H9 (cell line): ENCODE measurements at regions not wholly inside any gene's neighbourhood (a gene's known extent, or its start where the extent isn't known, plus 50 kb on each side); places are given as distances from the start of the nearest gene placed in this dataset.

Experiments used
- DNase-seq: peaks from one replicate; pipeline ENCODE4 v3.0.0-alpha.2; 2017
- H2AFZ ChIP-seq: one replicate; pipeline ENCODE4 v1.6.1; 2013; ENCODE audit warnings: mild to moderate bottlenecking, low read length, control low read depth, moderate library complexity
- H2AK5ac ChIP-seq: 2 replicates; pipeline ENCODE4 v1.6.1; 2013; ENCODE audit warnings: low read length, control low read depth, mixed read lengths; ENCODE audit not compliant: insufficient read length
- H2BK120ac ChIP-seq: one replicate; pipeline ENCODE4 v1.6.1; 2013; ENCODE audit warnings: low read depth, mild to moderate bottlenecking, low read length, control low read depth, inconsistent platforms; ENCODE audit not compliant: poor library complexity, severe bottlenecking
- H2BK12ac ChIP-seq: 2 replicates; pipeline ENCODE4 v1.6.1; 2013; ENCODE audit warnings: low read length, control low read depth, mixed read lengths, low read depth; ENCODE audit not compliant: insufficient read length
- H2BK15ac ChIP-seq: 2 replicates; pipeline ENCODE4 v1.6.1; 2013; ENCODE audit warnings: low read depth, low read length, control low read depth
- H2BK20ac ChIP-seq: one replicate; pipeline ENCODE4 v1.6.1; 2013; ENCODE audit warnings: low read depth, mild to moderate bottlenecking, low read length, control low read depth, inconsistent platforms; ENCODE audit not compliant: poor library complexity, severe bottlenecking
- H2BK5ac ChIP-seq: 2 replicates; pipeline ENCODE4 v1.6.1; 2013; ENCODE audit warnings: low read length, control low read depth, mixed read lengths; ENCODE audit not compliant: insufficient read length
- H3K14ac ChIP-seq: 2 replicates; pipeline ENCODE4 v1.6.1; 2013; ENCODE audit warnings: low read length, control low read depth; ENCODE audit not compliant: insufficient read depth
- H3K18ac ChIP-seq: 2 replicates; pipeline ENCODE4 v1.6.1; 2013; ENCODE audit warnings: low read depth, mild to moderate bottlenecking, mixed read lengths, low read length, control low read depth; ENCODE audit not compliant: insufficient read length
- H3K23ac ChIP-seq: 2 replicates; pipeline ENCODE4 v1.6.1; 2013; ENCODE audit warnings: low read length, control low read depth, mixed read lengths, low read depth; ENCODE audit not compliant: insufficient read length
- H3K23me2 ChIP-seq: 2 replicates; pipeline ENCODE4 v1.6.1; 2013; ENCODE audit warnings: low read depth, mild to moderate bottlenecking, mixed read lengths, low read length, control low read depth; ENCODE audit not compliant: insufficient read length, poor library complexity, severe bottlenecking
- H3K27ac ChIP-seq: 2 replicates; pipeline ENCODE4 v1.5.1; 2013; ENCODE audit warnings: low read length, control low read depth, mixed read lengths, low read depth; ENCODE audit not compliant: insufficient read length
- H3K27me3 ChIP-seq: 2 replicates; pipeline ENCODE4 v1.6.1; 2013; ENCODE audit warnings: low read length, control low read depth, inconsistent platforms; ENCODE audit not compliant: insufficient read depth
- H3K4ac ChIP-seq: 2 replicates; pipeline ENCODE4 v1.6.1; 2013; ENCODE audit warnings: low read depth, mild to moderate bottlenecking, control low read depth, inconsistent platforms, low read length, moderate library complexity
- H3K4me1 ChIP-seq: 2 replicates; pipeline ENCODE4 v1.6.1; 2013; ENCODE audit warnings: low read length, control low read depth, inconsistent platforms; ENCODE audit not compliant: insufficient read depth
- H3K4me2 ChIP-seq: 2 replicates; pipeline ENCODE4 v1.6.1; 2013; ENCODE audit warnings: low read length, control low read depth, mixed read lengths; ENCODE audit not compliant: insufficient read length, insufficient read depth
- H3K56ac ChIP-seq: 2 replicates; pipeline ENCODE4 v1.6.1; 2013; ENCODE audit warnings: low read depth, mild to moderate bottlenecking, mixed read lengths, low read length, control low read depth; ENCODE audit not compliant: insufficient read length
- H3K79me1 ChIP-seq: 2 replicates; pipeline ENCODE4 v1.6.1; 2013; ENCODE audit warnings: low read depth, mild to moderate bottlenecking, moderate library complexity, low read length, control low read depth, inconsistent platforms; ENCODE audit not compliant: insufficient read depth, poor library complexity, severe bottlenecking
- H3K79me2 ChIP-seq: 2 replicates; pipeline ENCODE4 v1.6.1; 2013; ENCODE audit warnings: low read length, control low read depth, inconsistent platforms; ENCODE audit not compliant: insufficient read depth
- H3K9ac ChIP-seq: 2 replicates; pipeline ENCODE4 v1.6.1; 2013; ENCODE audit warnings: low read length, control low read depth, mixed read lengths; ENCODE audit not compliant: insufficient read length; ENCODE audit errors: extremely low read depth
- H3K9me3 ChIP-seq: one replicate; pipeline ENCODE4 v1.6.1; 2013; ENCODE audit warnings: low read depth, low read length, inconsistent platforms; ENCODE audit not compliant: control insufficient read depth
- H3T11ph ChIP-seq: one replicate; pipeline ENCODE4 v1.6.1; 2013; ENCODE audit warnings: mild to moderate bottlenecking, low read length, control low read depth, inconsistent platforms
- H4K20me1 ChIP-seq: one replicate; pipeline ENCODE4 v1.6.1; 2013; ENCODE audit not compliant: control insufficient read depth, insufficient read length, insufficient read depth
- H4K5ac ChIP-seq: 2 replicates; pipeline ENCODE4 v1.6.1; 2013; ENCODE audit warnings: low read depth, mild to moderate bottlenecking, mixed read lengths, low read length, control low read depth; ENCODE audit not compliant: insufficient read length
- H4K8ac ChIP-seq: replicated peaks from 2 replicates; pipeline ENCODE4 v1.6.1; 2013; ENCODE audit warnings: low read length, control low read depth, mixed read lengths, low read depth; ENCODE audit not compliant: insufficient read length
- H4K91ac ChIP-seq: 2 replicates; pipeline ENCODE4 v1.6.1; 2013; ENCODE audit warnings: low read depth, mild to moderate bottlenecking, moderate library complexity, mixed read lengths, low read length, control low read depth; ENCODE audit not compliant: insufficient read length
- H3K27ac Mint-ChIP-seq, 3 experiments: 2 replicates in 2 of 3; 3 replicates in 1 of 3; pipeline ENCODE4 v1.8.0; 2020 to 2021; ENCODE audit warnings: mixed read lengths in 3 of 3, mild to moderate bottlenecking in 1 of 3, moderate library complexity in 1 of 3
- H3K27me3 Mint-ChIP-seq: 2 replicates; pipeline ENCODE4 v1.8.0; 2021; ENCODE audit warnings: low read depth, mild to moderate bottlenecking, moderate library complexity, mixed read lengths
- H3K36me3 Mint-ChIP-seq, 3 experiments: 2 replicates in 2 of 3; 3 replicates in 1 of 3; pipeline ENCODE4 v1.8.0; 2020 to 2021; ENCODE audit warnings: low read depth in 3 of 3, mixed read lengths in 3 of 3; ENCODE audit not compliant: insufficient read depth in 1 of 3
- H3K4me1 Mint-ChIP-seq, 2 experiments: 2 replicates each; pipeline ENCODE4 v1.8.0; 2020; ENCODE audit warnings: mixed read lengths in 2 of 2
- H3K4me3 Mint-ChIP-seq, 2 experiments: 2 replicates in 1 of 2; 3 replicates in 1 of 2; pipeline ENCODE4 v1.8.0; 2020 to 2021; ENCODE audit warnings: mild to moderate bottlenecking in 2 of 2, mixed read lengths in 2 of 2, moderate library complexity in 1 of 2
- H3K9me3 Mint-ChIP-seq, 2 experiments: 2 replicates in 1 of 2; 3 replicates in 1 of 2; pipeline ENCODE4 v1.8.0; 2020; ENCODE audit warnings: mild to moderate bottlenecking in 2 of 2, mixed read lengths in 2 of 2, moderate library complexity in 1 of 2
- TF ChIP-seq, protein P1 (sequence below): fragments of 200-600 bp; sonication (generic); conservative IDR thresholded peaks from 3 replicates; pipeline ENCODE4 v1.8.0; 2021; ENCODE audit warnings: antibody characterized with exemption, mild to moderate bottlenecking

DNA sequence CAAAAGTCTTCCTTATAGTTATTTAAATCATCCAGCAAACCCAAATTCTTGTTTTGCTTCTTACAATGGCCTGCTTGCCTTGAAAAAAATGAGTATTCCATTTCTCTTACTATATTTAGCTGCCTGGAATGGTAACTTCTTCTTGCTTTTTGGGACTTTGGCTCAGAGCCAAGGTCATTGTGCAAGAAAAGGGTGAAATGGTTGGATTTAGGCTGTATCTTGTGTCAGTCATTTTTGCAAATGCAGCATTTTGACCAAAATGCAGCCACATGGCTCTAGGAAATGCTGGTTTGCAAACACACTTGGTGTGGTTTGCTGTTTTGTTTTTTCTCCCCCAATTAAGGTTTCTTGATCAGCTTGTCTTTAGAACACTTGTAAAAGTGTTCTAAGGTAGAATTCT lies 133.3 kb upstream of the ELL2 start:
- H2AFZ ChIP-seq = no peak overlapping the region
- H3K4me3 Mint-ChIP-seq = no peak overlapping the region
- H3K23me2 ChIP-seq = no peaks in the 10 kb centered on the region
- no peak overlapping the region for H3K4ac ChIP-seq
- no peak overlapping the region for H2BK12ac ChIP-seq
- DNase-seq = no peak
- H2BK120ac ChIP-seq = no peak overlapping the region
- no peak overlapping the region for H3T11ph ChIP-seq
- no peak overlapping the region for H2BK20ac ChIP-seq
- TF ChIP-seq, protein P1, sequence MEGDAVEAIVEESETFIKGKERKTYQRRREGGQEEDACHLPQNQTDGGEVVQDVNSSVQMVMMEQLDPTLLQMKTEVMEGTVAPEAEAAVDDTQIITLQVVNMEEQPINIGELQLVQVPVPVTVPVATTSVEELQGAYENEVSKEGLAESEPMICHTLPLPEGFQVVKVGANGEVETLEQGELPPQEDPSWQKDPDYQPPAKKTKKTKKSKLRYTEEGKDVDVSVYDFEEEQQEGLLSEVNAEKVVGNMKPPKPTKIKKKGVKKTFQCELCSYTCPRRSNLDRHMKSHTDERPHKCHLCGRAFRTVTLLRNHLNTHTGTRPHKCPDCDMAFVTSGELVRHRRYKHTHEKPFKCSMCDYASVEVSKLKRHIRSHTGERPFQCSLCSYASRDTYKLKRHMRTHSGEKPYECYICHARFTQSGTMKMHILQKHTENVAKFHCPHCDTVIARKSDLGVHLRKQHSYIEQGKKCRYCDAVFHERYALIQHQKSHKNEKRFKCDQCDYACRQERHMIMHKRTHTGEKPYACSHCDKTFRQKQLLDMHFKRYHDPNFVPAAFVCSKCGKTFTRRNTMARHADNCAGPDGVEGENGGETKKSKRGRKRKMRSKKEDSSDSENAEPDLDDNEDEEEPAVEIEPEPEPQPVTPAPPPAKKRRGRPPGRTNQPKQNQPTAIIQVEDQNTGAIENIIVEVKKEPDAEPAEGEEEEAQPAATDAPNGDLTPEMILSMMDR = no peak
- no peak overlapping the region for H3K9ac ChIP-seq
- H3K27ac ChIP-seq = no peak overlapping the region
- no peak overlapping the region for H2BK15ac ChIP-seq
- H4K8ac ChIP-seq = no peak overlapping the region
- no peak overlapping the region for H4K91ac ChIP-seq
- peaks cover 3 to 7% (median 3%) of the 10 kb centered on the region in 3 experiments; a peak in 6 of 7 replicates for H3K36me3 Mint-ChIP-seq
- H4K20me1 ChIP-seq = no peaks in the 10 kb centered on the region
- no peaks in the 10 kb centered on the region for H3K27me3 ChIP-seq
- no peak overlapping the region for H3K14ac ChIP-seq
- H3K79me1 ChIP-seq = no peaks in the 10 kb centered on the region
- peaks cover 29 to 39% of the 10 kb centered on the region in 2 experiments for H3K4me1 Mint-ChIP-seq
- H3K27me3 Mint-ChIP-seq = no peaks in the 10 kb centered on the region
- H3K4me2 ChIP-seq = no peak overlapping the region
- no peak overlapping the region for H3K27ac Mint-ChIP-seq
- H3K18ac ChIP-seq = no peak overlapping the region
- H3K23ac ChIP-seq = no peak overlapping the region
- no peak overlapping the region for H2BK5ac ChIP-seq
- no peaks in the 10 kb centered on the region for H3K79me2 ChIP-seq
- peaks cover 3 to 10% of the 10 kb centered on the region in 2 experiments; a peak in 4 of 5 replicates for H3K9me3 Mint-ChIP-seq
- no peaks in the 10 kb centered on the region for H3K9me3 ChIP-seq
- no peak overlapping the region for H3K56ac ChIP-seq
- peaks cover 3% of the 10 kb centered on the region; the same call in 1 of the 2 replicates for H3K4me1 ChIP-seq
- H2AK5ac ChIP-seq = no peak overlapping the region
- no peak overlapping the region for H4K5ac ChIP-seq
